ENCODE measurements at regions not wholly inside any gene's neighbourhood (a gene's known extent, or its start where the extent isn't known, plus 50 kb on each side); places are given as distances from the start of the nearest gene placed in this dataset.

DNA sequence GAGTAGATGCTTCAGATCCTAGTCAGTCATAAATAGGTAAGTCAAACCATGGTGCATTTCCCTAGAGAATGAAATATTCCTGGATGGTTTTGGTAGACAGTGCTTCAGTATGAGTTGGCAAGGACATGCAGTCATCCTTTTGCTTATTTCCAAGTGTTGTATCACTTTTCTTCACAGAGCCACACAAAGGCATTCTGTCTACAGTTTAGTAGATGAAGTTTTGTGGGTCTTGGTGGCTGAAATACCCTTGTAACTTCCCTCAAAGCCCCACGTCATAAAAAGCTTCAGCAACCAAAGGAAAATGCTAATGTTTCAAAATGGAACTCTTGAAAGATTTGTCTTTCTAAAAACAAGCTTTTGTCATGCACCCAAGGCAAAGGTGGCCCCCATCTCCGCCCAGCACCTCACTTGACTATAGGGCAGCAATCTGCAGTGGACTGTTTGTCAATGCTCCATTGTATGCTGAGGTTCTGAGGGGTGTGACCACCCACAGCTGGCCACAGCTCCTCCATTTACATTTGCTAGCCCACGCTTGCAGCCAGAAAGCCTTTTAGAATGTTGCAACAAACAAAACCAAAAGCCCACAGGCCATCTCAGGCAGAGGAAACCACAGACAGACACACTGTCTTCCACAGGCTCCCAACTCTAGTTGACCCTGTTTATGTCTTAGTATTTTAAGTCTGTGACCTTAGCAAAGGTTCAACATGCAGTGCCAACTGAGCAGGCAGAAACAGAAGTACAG is 87.1 kb upstream of the FAM9C start:
- TF ChIP-seq, protein P1, sequence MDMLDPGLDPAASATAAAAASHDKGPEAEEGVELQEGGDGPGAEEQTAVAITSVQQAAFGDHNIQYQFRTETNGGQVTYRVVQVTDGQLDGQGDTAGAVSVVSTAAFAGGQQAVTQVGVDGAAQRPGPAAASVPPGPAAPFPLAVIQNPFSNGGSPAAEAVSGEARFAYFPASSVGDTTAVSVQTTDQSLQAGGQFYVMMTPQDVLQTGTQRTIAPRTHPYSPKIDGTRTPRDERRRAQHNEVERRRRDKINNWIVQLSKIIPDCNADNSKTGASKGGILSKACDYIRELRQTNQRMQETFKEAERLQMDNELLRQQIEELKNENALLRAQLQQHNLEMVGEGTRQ (IDR thresholded peaks at IDR 0.05; ENCODE audit: borderline replicate concordance, low read depth, low read length): no peak
- no peak for TF ChIP-seq EP300 (IDR thresholded peaks at IDR 0.05; ENCODE audit: borderline replicate concordance in 1 of 2, low read depth in 1 of 2, low read length in 1 of 2)
- no peak for TF ChIP-seq JUND (IDR thresholded peaks at IDR 0.05)
